Activated CD8-positive, alpha-beta T cell treated with anti-CD3 and anti-CD28 coated beads for 36 hours (primary cell): ENCODE measurements at regions not wholly inside any gene's neighbourhood (a gene's known extent, or its start where the extent isn't known, plus 50 kb on each side); places are given as distances from the start of the nearest gene placed in this dataset.

ENCODE experiments used
- ATAC-seq: fragments of 200-7000 bp; cut with Tn5 transposase; one replicate; pipeline ENCODE4 v1.10.0; 2021; ENCODE audit warnings: mild to moderate bottlenecking, moderate library complexity
- CTCF ChIA-PET: fragments of 350-600 bp; sonication (Branson Sonifier 250); formaldehyde crosslinking; loops from one replicate; lab custom pipeline; 2021; ENCODE audit warnings: antibody characterized with exemption; lab: Charles Lee
- POLR2A ChIA-PET: fragments of 350-600 bp; sonication (Branson Sonifier 250); formaldehyde crosslinking; loops from one replicate; lab custom pipeline; 2021; ENCODE audit warnings: antibody characterized with exemption; lab: Charles Lee
- DNase-seq: peaks from one replicate; pipeline ENCODE4 v3.0.0-alpha.2; 2020
- H3K27ac Mint-ChIP-seq: one replicate; pipeline ENCODE4 v1.8.0; 2021; ENCODE audit warnings: mild to moderate bottlenecking, mixed read lengths
- H3K27me3 Mint-ChIP-seq: one replicate; pipeline ENCODE4 v1.8.0; 2021; ENCODE audit warnings: mixed read lengths
- H3K36me3 Mint-ChIP-seq: one replicate; pipeline ENCODE4 v1.8.0; 2021; ENCODE audit warnings: low read depth, mixed read lengths
- H3K4me1 Mint-ChIP-seq: one replicate; pipeline ENCODE4 v1.8.0; 2021; ENCODE audit warnings: low read depth, mixed read lengths
- H3K4me3 Mint-ChIP-seq: one replicate; pipeline ENCODE4 v1.8.0; 2021; ENCODE audit warnings: mild to moderate bottlenecking, moderate library complexity, mixed read lengths
- H3K9me3 Mint-ChIP-seq: one replicate; pipeline ENCODE4 v1.8.0; 2021; ENCODE audit warnings: mixed read lengths
- CTCF ChIP-seq: fragments of 200-600 bp; IDR thresholded peaks from one replicate; pipeline ENCODE4 v1.8.0; 2022; ENCODE audit warnings: antibody characterized with exemption, mild to moderate bottlenecking
- intact Hi-C: fragments of 100-400 bp; cut with micrococcal nuclease; formaldehyde crosslinking; loops from one replicate; pipeline ENCODE4 v1.10.0; 2022

DNA sequence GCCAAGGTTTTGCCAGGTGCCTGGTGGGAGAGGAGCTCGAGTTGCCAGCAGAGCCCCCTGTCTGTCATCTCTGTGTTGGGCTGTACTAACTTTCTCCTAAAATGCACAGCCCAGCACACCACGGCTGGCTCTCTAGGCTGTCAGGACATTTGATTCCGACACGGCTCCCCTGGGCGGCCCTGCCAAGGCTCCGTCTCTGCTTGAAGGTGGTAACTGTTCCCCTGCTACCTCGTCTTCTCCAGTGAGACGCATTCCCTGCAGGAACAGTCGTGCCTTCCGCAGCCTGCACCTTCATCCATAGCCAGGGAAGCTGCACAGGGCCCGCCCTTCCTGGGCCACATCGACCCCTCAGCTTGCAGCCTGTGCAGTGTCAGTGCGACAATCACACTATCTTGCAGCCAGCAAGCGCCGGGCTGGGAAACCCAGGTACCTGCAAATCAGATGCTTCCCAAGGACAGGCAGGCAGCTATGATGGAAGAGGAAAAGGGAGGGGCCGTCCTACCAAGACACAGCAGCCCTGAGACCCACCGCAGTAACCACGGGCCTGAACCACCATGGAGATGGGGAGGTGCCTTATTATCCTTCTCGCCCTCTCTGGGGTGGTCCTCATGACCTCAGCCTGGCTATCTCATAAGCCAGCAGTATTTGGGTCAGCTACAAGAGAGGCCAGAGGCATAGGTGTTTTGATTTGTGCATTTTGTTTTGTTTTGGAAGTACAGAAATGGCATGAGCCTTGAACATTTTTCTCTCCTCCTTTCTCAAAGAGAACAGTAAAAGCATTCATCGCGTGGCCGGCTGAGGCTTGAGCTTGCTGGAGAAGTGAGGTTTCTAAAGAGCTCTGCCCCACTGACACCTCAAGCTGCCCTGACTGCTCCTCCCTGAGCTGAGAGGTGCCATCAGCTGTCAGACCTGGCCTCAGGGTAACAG lies 361.7 kb upstream of the TNRC6C start:
- no peaks in the 10 kb centered on the region for H3K9me3 Mint-ChIP-seq
- no peak overlapping the region for H3K27ac Mint-ChIP-seq
- no peak overlapping the region for H3K4me3 Mint-ChIP-seq
- no peaks in the 10 kb centered on the region for H3K27me3 Mint-ChIP-seq
- ChIA-PET POLR2A (interaction anchor here (1.5 kb wide), 1 partner anchor 10 kb away, joined by 6 read pairs; no protein-coding TSS in a partner anchor), CTCF (no interaction called here)
- ATAC-seq, result no peak
- H3K4me1 Mint-ChIP-seq, result peaks cover 13% of the 10 kb centered on the region
- DNase-seq, result no peak
- H3K36me3 Mint-ChIP-seq, result no peaks in the 10 kb centered on the region
- intact Hi-C loops, result no loop called here
- TF ChIP-seq CTCF, result no peak

- TF ChIP-seq CTCF, result no peak
- no peak overlapping the region for H3K4me3 Mint-ChIP-seq
- CTCF ChIA-PET, result no interaction called here
- ATAC-seq, result no peak
- POLR2A ChIA-PET, result interaction anchor here (0.9 to 1.5 kb wide), 2 partner anchors 9 to 13 kb away, joined by 3 to 6 read pairs; no protein-coding TSS in a partner anchor
- H3K9me3 Mint-ChIP-seq, result no peaks in the 10 kb centered on the region
- H3K27ac Mint-ChIP-seq, result no peak overlapping the region
- H3K4me1 Mint-ChIP-seq, result peaks cover 13% of the 10 kb centered on the region
- intact Hi-C loops, result no loop called here
- no peaks in the 10 kb centered on the region for H3K36me3 Mint-ChIP-seq
- no peak for DNase-seq
- H3K27me3 Mint-ChIP-seq, result no peaks in the 10 kb centered on the region
Observed at GRCh38 chr17:77597418-77598240, 360.9 kb upstream of the TNRC6C start.

- no peak for ATAC-seq
- Mint-ChIP-seq H3K27ac (no peak overlapping the region), H3K4me1 (peaks cover 13% of the 10 kb centered on the region), H3K36me3 (no peaks in the 10 kb centered on the region), H3K4me3 (no peak overlapping the region), H3K27me3 (no peaks in the 10 kb centered on the region), H3K9me3 (no peaks in the 10 kb centered on the region)
- no peak for DNase-seq
- TF ChIP-seq CTCF, result no peak
- ChIA-PET POLR2A (interaction anchor here (0.9 to 1.5 kb wide), 2 partner anchors 9 to 12 kb away, joined by 3 to 6 read pairs; no protein-coding TSS in a partner anchor), CTCF (no interaction called here)
- intact Hi-C loops, result no loop called here
Observed at GRCh38 chr17:77598241-77598620, 360.3 kb upstream of the TNRC6C start.

- intact Hi-C loops, result no loop called here
- Mint-ChIP-seq H3K4me1 (peaks cover 9% of the 10 kb centered on the region), H3K27ac (no peak overlapping the region), H3K4me3 (no peak overlapping the region), H3K9me3 (no peaks in the 10 kb centered on the region), H3K27me3 (no peaks in the 10 kb centered on the region), H3K36me3 (no peaks in the 10 kb centered on the region)
- ATAC-seq, result no peak
- ChIA-PET POLR2A (no interaction called here), CTCF (interaction anchor here (0.8 kb wide), 1 partner anchor 28 kb away, joined by 3 read pairs; no protein-coding TSS in a partner anchor)
- no peak for TF ChIP-seq CTCF
- no peak for DNase-seq
Observed at GRCh38 chr17:77599699-77600098, 358.8 kb upstream of the TNRC6C start.
